ENCODE measurements at regions not wholly inside any gene's neighbourhood (a gene's known extent, or its start where the extent isn't known, plus 50 kb on each side); places are given as distances from the start of the nearest gene placed in this dataset.

- in situ Hi-C loops (cut with MboI; ENCODE audit: low pct_unique_long_range_greater_than_20kb, low sequenced_read_pairs, unreplicated experiment): no loop called here
- DNase-seq (ENCODE audit: low spot score): no peak
- TF ChIP-seq, protein P1, sequence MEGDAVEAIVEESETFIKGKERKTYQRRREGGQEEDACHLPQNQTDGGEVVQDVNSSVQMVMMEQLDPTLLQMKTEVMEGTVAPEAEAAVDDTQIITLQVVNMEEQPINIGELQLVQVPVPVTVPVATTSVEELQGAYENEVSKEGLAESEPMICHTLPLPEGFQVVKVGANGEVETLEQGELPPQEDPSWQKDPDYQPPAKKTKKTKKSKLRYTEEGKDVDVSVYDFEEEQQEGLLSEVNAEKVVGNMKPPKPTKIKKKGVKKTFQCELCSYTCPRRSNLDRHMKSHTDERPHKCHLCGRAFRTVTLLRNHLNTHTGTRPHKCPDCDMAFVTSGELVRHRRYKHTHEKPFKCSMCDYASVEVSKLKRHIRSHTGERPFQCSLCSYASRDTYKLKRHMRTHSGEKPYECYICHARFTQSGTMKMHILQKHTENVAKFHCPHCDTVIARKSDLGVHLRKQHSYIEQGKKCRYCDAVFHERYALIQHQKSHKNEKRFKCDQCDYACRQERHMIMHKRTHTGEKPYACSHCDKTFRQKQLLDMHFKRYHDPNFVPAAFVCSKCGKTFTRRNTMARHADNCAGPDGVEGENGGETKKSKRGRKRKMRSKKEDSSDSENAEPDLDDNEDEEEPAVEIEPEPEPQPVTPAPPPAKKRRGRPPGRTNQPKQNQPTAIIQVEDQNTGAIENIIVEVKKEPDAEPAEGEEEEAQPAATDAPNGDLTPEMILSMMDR (IDR thresholded peaks at IDR 0.05; ENCODE audit: extremely low read depth, insufficient read depth, missing control alignments): no peak
Observed at GRCh38 chr10:130339091-130339490, 202.9 kb downstream of the GLRX3 start.

DNA sequence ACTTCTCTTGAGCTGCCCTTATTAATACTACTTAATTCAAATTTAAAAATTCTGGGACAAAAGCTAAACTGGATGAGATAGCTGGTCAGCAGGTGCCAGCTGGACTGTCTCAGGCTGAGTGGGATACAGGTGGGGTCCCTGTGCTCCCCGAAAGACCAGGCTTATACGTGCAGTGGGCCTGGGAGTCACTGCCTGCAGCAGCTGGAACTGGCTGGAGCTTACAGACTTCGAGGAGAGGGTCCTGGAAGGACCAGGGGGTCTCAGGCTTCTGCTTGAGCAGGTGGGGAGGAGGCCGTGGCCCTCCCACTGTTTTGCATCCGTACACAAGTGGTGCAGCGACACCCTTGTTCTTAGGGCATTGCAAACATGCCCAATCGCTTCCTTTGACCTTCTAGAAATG is 203.7 kb downstream of the GLRX3 start:
- no peak for DNase-seq (ENCODE audit: low spot score)
- TF ChIP-seq, protein P1 (IDR thresholded peaks at IDR 0.05; ENCODE audit: extremely low read depth, insufficient read depth, missing control alignments): no peak
- in situ Hi-C loops (cut with MboI; ENCODE audit: low pct_unique_long_range_greater_than_20kb, low sequenced_read_pairs, unreplicated experiment): no loop called here

DNA sequence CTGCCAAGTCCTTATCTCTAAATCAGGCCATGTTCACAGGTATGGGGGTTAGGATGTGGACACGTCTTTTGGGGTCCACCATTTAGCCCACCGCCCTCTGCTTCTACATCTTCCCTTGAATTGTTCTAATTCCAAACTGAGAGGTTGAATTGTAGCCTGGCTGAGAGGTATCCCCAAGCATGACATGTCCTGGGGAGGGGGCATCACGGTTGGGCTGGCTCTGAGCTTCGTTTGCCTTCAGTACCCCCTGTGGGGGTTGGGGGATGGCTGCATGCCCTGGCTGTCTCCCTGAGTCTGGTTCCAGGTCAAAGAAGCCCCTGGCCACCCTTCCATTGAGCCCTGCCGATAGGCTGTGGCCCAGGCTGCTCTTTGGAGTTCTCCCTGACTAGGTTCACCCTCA is 204.6 kb downstream of the GLRX3 start:
- TF ChIP-seq, protein P1 (IDR thresholded peaks at IDR 0.05; ENCODE audit: extremely low read depth, insufficient read depth, missing control alignments): no peak
- DNase-seq (ENCODE audit: low spot score): no peak
- in situ Hi-C loops (cut with MboI; ENCODE audit: low pct_unique_long_range_greater_than_20kb, low sequenced_read_pairs, unreplicated experiment): no loop called here

DNA sequence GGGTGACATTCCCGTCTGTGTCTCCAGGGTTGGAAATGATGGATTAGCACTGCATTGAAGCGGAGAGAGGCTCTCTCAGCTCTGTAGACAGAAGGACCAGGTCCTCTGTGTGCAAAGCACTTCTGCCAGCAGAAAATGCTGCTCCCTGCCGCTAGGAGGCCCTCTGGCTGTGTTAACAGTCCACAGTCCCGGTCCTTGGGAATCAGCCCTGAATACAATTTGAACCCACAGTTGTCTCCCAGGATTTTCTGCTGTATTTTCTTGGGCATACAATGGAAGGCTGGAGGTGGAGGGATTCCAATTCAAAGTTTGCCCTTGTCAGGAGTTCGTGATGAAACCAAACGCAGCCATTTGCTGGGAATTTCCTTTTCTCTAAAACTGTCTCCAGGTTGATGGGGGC is 205.2 kb downstream of the GLRX3 start:
- no peak for DNase-seq (ENCODE audit: low spot score)
- TF ChIP-seq, protein P1 (IDR thresholded peaks at IDR 0.05; ENCODE audit: extremely low read depth, insufficient read depth, missing control alignments): peak; percentile 2
- in situ Hi-C loops (cut with MboI; ENCODE audit: low pct_unique_long_range_greater_than_20kb, low sequenced_read_pairs, unreplicated experiment): no loop called here

DNA sequence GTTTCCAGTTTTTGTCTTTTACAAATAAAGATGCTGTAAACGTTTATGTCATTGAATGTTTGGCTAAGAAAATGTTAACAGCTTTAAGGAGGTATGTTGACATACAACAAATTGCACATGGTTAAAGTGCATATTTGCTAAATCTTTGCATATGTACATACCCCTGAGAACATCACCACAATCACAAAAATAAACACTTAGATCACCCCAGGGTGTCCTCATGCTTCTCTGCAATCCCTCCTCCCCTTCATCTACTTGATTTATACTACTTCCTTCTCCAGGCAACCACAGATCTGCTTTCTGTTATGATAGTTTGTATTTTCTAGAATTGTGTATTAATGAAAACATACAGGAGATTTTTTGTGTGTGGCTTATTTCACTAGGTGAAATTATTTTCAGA is 209.5 kb downstream of the GLRX3 start:
- in situ Hi-C loops (cut with MboI; ENCODE audit: low pct_unique_long_range_greater_than_20kb, low sequenced_read_pairs, unreplicated experiment): no loop called here
- TF ChIP-seq, protein P1 (IDR thresholded peaks at IDR 0.05; ENCODE audit: extremely low read depth, insufficient read depth, missing control alignments): no peak
- DNase-seq (ENCODE audit: low spot score): no peak

DNA sequence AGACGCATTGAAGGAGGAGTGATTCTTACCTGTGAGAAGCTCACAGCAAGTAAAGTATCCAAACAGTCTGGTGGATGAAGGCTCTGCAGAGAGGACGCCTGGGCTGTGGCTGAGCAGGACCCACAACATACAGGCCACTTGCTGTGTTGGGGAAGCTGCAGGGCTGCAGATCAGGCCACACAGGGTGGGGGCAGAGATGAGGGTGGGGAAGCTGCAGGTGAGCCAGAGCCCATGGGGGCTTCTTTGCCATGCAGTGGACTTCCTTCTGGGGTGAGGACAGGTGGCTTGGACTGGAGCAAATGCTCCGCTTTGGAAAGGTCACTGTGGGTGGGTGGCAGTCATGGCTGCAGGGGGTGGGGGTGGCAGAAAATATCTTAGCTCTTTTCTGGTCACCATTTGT is 214.8 kb downstream of the GLRX3 start:
- in situ Hi-C loops (cut with MboI; ENCODE audit: low pct_unique_long_range_greater_than_20kb, low sequenced_read_pairs, unreplicated experiment): no loop called here
- no peak for DNase-seq (ENCODE audit: low spot score)
- TF ChIP-seq, protein P1 (IDR thresholded peaks at IDR 0.05; ENCODE audit: extremely low read depth, insufficient read depth, missing control alignments): no peak
